GM23248 (cell line): ENCODE measurements at regions not wholly inside any gene's neighbourhood (a gene's known extent, or its start where the extent isn't known, plus 50 kb on each side); places are given as distances from the start of the nearest gene placed in this dataset.

Experiments
- EZH2 ChIP-seq: fragments of 200-600 bp; sonication (generic); IDR thresholded peaks from 2 replicates; pipeline ENCODE4 v1.6.1; 2018; ENCODE audit warnings: antibody characterized with exemption, mild to moderate bottlenecking; ENCODE audit not compliant: insufficient read depth, poor library complexity, severe bottlenecking
- EZH2phosphoT487 ChIP-seq: fragments of 200-600 bp; sonication (generic); IDR thresholded peaks from 2 replicates; pipeline ENCODE4 v1.6.1; 2018; ENCODE audit warnings: antibody characterized with exemption, moderate library complexity, mild to moderate bottlenecking, low read depth; ENCODE audit not compliant: insufficient read depth

DNA sequence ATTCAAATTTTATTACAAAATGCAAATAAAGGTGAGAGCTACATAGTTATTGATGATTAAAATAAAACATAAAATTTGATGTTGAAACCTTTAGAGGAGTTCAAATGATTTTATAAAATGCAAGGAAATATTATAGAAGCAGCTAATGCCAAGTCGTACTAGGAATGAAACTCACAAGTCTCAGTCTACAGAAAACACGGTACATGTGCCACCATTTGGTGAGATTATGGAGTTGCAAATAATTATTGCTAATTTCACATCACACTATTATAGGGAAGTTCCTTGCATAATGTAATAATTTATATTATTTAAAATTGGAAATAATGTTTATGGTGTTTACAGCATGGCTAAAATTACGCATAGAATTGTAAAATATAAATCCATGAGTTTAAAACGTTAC, 1601.7 kb upstream of the TENM3 start:
- TF ChIP-seq EZH2 (no peak), EZH2phosphoT487 (no peak)
